ENCODE measurements at regions not wholly inside any gene's neighbourhood (a gene's known extent, or its start where the extent isn't known, plus 50 kb on each side); places are given as distances from the start of the nearest gene placed in this dataset.
"Not testable (repeated sequence)": the region's sequence is repeated elsewhere in the genome, so short reads cannot be mapped to it uniquely, and the experiment has no call there.

DNA sequence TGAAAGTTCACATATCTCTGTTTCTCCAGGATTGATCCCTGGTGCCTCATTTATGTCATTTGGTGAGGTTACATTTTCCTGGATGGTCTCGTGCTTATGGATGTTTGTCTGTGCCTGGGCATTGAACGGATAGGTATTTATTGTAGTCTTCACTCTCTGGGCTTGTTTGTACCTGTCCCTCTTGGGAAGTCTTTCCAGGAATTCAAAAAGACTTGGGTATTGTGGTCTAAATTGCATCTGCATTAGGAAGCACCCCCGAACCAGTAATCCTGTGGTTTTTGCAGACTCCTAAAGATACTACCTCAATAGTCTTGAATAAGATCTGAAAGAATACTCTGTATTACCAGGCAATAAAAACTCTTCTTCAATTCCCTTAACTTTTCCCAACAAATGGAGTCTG lies 720.8 kb downstream of the SLC6A15 start:
- DNase-seq: no peak

DNA sequence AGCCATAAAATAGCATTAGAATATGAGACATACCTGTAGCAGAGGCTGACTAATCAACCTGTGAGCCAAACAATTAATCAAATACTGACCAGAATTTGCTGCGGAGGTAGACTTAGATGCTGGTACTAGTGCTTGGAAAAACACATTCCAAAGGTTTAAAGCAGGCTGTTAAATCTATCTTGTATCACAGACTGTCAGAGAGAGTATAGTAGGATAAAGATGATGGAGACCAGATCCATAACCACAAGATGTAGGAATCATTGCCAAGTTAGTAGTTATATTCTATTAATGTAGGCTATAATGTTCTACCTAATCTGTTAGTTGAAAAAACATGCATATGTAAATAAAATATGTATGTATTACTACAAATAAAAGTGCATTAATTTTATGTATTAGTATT lies 726.2 kb downstream of the SLC6A15 start:
- DNase-seq: no peak

DNA sequence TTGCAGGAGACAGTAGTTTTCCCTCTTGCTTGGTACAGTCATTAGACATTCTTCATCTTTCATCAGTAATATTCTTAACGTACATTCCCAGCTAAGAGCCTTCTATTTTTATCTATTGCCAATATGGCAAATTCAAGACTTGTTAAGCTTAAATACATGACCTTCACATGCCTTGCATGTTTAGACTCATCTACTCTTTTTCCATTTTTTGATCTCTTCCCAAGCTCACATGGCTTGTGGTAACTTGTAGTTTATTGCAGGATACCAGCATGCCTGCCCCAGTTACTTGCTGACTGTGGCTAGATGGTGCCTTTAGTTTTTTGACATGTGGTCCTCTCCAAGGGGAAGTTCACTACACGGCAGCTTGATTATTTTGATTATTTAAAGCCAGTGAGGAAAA lies 729.0 kb downstream of the SLC6A15 start:
- DNase-seq: no peak

DNA sequence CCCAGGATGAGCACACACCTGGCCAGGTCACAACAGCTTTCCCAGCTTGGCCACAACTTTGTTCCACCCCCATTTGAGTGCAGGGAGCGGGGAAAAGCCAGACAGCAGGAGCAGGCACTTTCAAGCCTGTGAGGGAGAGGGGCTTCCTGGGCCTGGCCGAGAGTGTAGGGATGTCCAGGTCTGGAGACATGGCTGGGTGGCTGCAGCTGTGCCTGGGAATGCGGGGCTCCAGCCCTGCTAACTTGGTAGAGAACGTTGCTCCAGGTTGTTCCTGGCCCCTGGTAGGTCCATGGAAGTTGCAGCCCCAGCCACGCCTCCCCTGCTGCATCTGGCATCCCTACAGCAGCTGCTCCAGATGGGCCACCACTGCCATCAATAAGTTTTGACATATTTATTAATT lies 738.5 kb downstream of the SLC6A15 start:
- DNase-seq: no peak

DNA sequence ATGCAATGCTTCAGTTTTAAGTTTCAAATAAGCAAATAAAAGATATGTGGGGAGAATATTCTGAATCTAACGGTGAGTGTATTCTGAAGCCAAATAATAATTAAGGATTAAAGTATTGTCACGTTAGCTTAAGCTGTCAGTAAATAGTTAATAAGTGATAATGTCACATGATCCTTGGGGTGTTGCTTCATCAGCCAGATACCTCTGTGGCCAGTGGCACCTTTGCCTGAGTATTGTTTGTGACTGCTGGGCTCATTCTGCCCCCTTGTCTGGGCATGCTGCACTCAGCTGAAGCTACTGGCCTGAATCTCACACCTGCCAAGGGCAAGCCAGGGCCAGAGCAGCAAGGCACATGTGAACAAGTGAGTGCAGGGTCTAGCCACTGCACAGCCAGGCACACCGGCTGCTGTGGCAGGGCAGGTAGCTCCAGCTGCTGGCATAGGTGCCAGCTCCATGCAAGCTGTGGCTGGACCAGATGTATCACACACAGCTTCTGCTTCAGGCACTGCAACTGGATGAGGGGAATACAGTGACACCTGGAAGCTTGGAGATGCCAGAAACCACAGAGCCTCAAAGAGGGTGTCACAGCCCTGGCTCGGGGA lies 739.7 kb downstream of the SLC6A15 start:
- DNase-seq: no peak

DNA sequence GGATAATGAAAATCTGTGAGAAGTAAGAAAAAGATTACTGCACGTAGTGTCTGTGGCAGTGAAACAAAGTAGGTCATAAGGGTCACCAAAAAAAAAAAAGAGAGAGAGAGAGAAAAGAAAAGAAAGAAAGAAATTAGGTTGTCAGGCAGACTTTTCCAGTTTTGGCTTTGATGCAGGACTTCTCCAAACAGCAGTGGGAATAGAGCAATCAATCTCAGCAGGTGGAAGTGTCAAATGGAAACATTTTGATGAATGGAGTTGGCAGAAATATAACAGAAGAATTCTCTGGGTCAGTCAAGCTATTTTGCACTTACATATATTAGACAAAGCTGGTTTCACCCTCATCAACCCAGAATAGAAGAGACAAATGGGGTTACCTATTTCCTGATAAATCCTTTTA lies 745.8 kb downstream of the SLC6A15 start:
- no peak for DNase-seq

DNA sequence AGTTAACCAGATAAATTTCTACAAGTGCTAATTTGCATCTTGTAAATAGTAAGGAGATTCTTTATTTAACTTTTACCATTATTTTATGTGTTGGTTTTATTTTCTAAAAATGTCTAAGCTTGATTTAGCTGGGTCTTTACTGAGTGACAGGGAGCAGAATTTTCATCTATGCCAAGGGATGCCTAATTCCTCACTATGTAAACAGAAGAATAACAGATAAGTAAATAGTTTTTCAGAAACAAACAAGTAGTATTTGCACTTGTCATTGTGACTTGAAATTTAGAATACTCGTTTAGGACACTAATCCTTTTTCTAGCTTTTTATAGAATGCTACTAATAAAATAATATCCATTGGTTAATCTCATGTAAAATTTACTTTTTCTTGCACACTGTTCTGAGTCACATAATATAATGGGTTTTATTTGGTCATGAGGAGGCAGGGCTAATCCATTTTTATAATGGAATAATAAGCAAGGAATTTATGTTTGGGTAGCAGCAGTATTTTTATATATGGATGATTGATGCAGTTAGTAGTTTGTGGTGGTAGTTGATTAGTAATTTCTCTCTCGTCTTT lies 746.5 kb downstream of the SLC6A15 start:
- no peak for DNase-seq

DNA sequence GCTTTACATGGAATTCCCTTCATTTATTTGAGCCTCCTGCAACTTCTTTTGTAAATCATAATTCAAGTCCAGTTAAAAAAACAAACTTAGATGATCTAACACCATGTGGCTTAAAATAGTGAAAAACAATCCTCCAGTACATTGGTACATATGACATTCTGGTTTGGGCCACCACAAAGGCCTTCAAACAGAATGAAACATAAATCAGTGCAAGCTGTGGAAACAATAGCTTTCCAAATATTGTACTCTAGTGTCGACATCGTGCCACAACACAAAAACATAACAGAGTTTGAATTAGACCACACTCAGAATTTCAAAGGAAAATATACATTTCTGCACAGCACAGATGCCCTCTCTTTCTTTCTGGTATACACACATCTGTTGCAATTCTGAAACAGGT lies 751.3 kb downstream of the SLC6A15 start:
- no peak for DNase-seq

DNA sequence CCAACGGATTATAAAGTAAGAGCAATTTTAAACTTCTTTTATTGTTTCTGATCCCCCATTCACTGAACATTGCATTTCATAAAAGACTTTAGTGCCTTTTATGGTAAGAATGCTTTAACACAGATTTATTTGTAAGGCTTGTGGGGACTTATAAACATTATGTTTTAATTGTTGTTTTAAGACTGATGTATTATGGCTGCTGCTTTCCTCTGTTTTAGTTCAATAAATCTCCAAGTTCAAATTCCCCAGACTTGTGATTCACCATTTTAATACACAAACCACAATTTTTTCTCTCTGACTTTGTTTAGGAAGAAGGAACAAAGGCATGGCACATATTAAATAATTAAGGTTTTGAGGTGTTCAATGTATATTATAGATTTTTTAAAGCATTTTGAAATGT lies 753.3 kb downstream of the SLC6A15 start:
- DNase-seq: no peak

DNA sequence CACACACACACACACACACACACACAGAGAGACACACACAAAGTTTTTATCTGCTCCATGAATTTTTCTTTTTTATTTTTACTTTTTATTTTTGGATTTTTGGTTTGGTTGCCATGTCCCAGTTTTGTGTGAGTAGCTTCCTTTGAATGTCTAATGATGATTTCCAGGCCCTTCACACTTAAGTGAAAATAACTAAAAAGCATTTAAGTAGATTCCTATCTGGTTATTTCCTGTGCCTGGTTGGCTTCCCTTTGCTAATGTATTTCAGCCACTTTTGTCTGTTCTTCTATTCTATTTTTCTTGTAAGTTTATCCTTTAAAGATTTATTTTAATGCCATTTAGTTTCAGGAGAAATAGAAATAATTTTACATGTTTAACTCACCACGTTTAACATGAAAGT lies 755.4 kb downstream of the SLC6A15 start:
- DNase-seq: no peak

DNA sequence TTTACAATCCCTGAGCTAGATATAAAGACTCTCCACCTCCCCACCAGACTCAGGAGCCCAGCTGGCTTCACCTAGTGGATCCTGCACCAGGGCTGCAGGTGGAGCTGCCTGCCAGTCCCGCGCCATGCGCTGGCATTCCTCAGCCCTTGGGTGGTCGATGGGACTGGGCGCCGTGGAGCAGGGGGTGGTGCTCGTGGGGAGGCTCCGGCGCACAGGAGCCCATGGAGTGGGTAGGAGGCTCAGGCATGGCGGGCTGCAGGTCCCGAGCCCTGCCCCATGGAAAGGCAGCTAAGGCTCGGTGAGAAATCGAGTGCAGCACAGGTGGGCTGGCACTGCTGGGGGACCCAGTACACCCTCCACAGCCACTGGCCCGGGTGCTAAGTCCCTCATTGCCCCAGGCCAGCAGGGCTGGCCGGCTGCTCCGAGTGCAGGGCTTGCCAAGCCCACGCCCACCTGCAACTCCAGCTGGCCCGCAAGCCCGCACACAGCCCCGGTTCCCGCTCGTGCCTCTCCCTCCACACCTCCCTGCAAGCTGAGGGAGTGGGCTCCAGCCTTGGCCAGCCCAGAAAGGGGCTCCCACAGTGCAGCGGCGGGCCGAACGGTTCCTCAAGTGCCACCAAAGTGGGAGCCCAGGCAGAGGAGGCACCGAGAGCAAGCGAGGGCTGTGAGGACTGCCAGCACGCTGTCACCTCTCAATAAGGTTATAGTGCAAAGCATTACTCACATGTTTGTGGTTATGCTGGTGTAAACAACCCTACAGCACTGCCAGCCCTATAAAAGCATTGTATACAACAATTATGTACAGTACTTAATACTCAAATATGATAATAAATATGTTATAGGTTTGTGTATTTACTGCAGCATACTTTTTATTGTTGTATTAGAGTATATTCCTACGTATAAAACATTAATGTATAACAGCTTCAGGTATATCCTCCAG lies 757.3 kb downstream of the SLC6A15 start:
- not testable (repeated sequence) for DNase-seq

DNA sequence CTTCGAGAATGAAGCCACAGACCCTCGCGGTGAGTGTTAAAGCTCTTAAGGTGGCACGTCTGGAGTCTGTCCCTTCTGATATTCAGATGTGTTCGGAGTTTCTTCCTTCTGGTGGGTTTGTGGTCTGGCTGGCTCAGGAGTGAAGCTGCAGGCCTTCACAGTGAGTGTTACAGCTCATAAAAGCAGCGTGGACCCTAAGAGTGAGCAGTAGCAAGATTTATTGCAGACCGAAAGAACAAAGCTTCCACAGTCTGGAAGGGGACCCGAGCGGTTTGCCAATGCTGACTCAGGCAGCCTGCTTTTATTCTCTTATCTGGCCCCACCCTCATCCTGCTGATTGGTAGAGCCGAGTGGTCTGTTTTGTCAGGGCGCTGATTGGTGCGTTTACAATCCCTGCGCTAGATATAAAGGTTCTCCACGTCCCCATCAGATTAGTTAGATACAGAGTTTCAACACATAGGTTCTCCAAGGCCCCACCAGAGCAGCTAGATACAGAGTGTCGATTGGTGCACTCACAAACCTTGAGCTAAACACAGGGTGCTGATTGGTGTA lies 758.1 kb downstream of the SLC6A15 start:
- not testable (repeated sequence) for DNase-seq

DNA sequence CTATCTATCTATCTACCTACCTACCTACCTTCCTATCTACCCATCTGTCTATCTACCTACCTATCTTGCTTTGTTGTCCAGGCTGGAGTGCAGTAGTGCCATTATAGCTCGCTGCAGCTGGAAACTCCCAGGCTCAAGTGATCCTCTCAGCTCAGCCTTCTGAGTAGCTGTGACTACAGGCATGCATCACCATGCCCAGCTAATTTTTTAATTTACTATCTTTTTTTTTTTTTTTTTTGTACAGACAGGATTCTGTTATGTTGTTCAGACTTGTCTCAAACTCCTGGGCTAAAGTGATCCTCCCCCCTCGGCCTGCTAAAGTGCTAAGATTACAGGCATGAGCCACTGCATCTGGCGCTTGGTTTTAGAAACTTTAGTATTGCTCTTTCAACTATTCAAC lies 762.4 kb downstream of the SLC6A15 start:
- DNase-seq: no peak

DNA sequence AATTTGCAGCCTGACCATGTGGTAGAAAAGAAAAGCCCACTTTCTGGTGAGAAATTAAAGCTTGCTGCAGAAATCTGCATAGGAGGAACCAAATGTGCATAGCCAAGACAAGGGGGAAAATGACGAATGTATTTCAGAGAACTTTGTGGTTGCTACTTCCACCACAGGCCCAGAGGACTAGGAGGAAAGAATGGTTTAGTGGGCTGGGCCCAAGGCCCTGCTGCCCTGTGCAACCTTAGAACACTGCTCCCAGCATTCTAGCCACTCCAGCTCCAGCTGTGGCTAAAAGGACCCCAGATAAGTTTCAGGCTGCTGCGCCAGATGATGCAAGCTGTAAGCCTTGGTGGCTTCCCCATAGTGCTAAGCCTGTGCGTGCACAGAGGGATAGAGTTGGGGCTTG lies 764.3 kb downstream of the SLC6A15 start:
- no peak for DNase-seq

DNA sequence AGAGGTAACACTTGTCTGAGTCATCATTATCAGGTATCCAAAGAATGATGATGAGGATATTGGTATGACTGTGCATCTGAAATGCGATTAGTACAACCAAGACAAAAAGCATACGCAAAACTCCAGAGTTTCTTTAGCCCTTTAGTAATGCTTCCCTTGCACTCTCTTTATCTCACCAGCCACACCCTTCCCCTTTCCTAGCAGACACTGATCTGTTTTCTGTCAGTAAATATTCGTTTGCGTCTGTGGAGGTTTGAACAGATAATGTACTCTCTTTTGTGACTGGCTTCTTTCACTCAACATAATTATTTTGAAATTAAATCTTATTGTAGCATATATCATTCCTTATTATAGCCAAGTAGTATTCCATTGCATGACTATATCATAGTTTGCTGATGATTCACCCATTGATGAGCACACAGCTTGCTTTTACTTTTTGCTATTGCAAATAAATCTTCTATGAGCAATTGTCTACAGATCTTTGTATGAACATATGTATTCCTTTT lies 775.7 kb downstream of the SLC6A15 start:
- DNase-seq: no peak

DNA sequence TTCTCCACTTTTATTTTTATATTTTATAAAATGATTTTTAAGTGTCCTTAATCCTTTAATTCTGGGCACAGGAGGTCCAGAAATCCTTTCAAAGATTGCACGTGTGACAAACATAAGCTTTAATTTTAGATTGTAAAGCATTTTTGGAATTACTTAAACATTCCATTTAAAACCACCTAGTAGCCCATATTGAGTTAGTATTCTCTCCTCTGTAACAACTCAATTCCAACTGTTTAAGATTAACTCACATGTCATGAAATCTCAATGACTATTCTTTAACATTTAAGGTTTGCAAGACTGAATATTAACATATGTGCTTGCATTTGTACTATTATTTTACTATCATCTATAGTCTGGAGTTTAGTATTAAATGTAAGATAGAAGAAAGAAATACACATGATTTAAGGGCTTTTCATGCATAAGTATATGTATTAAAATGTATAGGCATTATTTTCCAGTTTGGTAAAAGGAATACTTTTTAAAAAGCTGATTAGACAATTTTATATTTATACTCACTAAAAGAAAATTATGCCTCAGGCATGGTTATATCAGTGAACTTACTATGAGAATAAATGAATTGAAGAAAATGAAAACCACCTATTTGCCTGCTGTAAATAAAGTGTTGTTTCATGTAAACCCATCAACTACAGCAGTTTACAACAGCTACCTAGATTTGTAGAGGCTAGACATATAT lies 776.9 kb downstream of the SLC6A15 start:
- no peak for DNase-seq

DNA sequence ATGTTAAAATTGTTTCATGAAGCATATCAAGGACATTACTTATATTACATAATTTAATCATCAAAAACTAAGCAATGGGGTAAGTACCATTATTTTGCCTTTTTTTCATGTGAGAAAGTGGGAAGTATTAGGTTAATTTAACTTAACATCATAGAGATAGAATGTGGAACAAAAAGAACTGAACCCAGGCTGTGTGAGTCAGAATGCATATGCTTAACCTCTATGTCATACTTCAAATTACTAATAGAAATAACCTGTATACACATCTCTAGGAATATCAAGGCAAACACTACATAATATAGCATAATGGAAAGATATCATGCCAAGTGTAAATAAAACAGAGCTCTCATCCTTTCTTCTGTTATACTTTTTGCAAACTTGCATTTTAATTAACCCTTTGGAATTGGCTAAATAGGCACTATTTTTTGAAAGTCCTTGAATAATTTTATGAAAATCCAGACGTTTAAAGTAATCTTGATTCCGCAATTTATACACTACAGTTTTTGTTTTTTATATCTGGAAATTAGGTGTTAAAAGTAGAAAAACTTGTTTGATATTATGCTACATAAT lies 777.7 kb downstream of the SLC6A15 start:
- no peak for DNase-seq

DNA sequence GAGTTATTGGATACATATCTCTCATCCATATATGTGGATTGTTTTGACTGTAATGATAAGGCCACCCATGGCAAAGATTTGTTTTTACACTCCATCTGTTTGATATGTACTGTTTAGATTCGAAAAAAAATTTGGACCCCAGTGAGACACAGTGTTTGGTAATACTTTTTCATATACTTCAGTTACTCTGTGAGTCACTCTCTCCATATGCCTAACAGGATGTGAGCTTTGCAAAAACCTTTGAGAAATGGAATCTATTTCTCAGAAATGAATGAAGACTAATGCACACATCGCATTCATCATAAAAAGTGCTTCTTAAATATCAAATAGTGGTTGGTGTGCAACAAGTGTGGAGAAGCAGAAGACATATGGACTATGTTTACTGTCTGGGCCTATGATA lies 781.5 kb downstream of the SLC6A15 start:
- no peak for DNase-seq

DNA sequence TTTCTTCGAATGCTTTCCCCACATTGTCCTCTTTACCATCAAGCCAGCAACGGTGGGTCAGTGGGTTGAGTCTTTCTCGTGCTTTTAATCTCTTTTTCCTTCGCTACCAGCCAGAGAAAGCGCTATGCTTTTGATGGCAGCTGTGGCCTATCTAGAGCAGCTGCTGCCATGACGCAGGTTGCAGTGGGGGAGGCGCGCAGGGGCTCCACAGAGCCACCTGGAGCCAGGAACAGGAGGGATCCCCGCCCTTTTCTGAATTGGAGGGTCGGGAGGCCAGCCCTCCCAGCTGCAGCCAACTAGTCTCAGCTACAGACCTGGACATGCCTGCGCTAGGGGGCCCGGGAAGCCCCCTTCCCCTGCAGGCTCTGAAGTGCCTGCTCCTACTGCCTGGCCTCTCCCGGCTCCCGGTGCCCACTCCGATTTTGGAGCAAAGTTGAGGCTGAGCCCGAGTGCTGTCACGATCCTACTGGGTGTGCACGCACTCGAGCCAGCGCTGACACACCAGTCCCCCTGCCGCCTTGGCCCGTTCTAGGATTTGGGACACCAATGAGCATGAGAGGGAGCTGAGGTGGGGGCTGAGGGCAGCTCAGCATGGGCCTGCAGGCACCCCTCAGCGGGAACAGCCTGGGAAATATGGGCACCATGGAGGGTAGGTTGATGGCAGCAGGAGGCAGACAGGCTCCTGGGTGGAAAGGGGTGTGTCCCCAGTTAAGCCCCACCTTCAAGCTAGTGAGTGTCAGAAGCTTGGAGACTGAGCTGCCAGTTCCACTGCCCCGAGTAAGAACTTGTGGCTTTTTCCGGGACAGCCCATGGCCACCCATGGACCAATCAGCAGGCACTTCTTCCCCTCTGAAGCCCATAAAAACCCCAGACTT lies 784.2 kb downstream of the SLC6A15 start:
- DNase-seq: no peak

DNA sequence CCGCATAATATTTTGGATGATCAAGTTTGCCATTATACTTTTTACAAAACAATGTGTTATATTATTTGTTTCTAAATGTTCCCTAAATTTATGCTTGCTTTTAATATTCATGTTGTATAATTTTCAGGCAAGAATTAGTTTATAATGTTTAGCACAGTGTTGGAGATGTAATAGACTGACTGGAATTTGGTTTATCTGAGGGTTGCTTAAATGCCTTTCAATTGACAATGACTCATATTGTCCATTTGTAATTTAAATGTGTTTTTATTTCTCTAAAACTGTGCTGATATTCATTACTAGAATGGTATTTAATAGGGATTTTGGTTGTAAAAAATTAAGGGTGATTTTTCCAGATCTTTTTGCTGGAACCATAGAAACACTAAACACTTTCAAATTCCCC lies 788.4 kb downstream of the SLC6A15 start:
- DNase-seq: no peak

DNA sequence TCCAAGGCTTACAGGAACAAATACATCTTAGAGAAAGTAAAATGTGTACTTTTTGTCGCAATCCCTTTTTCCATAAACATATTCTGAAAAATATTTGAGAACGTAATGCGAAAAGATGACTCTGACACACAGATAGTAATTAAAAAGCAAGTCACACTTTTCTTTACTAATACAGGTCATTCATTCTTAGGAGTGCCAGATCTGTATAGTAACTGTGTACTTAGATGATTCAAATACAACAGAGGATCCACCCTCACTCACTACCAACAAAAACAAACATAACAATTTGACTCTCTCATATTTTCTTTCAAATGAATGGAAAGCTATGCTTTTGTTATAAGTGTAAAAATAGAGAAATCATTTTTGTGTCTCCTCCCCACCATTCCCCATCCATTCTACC lies 795.4 kb downstream of the SLC6A15 start:
- DNase-seq: no peak

DNA sequence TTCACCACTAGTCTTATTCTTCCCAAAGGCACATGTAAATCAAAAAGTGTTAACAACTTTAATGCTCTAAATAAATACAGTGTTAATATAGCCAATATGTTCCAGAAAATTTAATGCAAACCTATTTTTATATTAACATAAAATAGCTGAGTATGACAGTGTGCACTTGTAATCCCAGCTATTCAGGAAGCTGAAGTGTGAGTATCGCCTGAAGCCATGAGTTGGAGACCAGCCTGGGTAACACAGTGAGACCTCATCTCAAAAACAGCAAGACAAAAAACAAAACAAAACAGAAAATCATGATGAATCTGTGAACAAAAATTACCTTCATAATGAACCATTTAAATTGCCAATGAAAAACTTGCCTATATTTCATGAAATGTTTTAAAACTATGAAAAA lies 798.9 kb downstream of the SLC6A15 start:
- no peak for DNase-seq

All from activated CD4-positive, alpha-beta T cell treated with anti-CD3 and anti-CD28 coated beads for 4 hours (primary cell).